GM12891 (cell line): ENCODE measurements at regions not wholly inside any gene's neighbourhood (a gene's known extent, or its start where the extent isn't known, plus 50 kb on each side); places are given as distances from the start of the nearest gene placed in this dataset.

Source experiments
- PAX5 ChIP-seq: IDR thresholded peaks from 2 replicates; pipeline ENCODE4 v1.6.1; 2011; ENCODE audit warnings: low read length, moderate library complexity, mild to moderate bottlenecking; ENCODE audit not compliant: insufficient read depth, severe bottlenecking
- POLR2A ChIP-seq: IDR thresholded peaks from 2 replicates; pipeline ENCODE4 v1.6.1; 2011; ENCODE audit warnings: low read depth, low read length, control low read depth
- POLR2AphosphoS5 ChIP-seq: IDR thresholded peaks from 2 replicates; pipeline ENCODE4 v1.6.1; 2011; ENCODE audit warnings: low read depth, low read length, control low read depth
- POU2F2 ChIP-seq: IDR thresholded peaks from 2 replicates; pipeline ENCODE4 v1.6.1; 2011; ENCODE audit warnings: low read depth, mild to moderate bottlenecking, control low read depth, low read length, moderate library complexity
- SPI1 ChIP-seq: IDR thresholded peaks from 2 replicates; pipeline ENCODE4 v1.6.1; 2011; ENCODE audit warnings: low read depth, low read length, control low read depth
- TAF1 ChIP-seq: IDR thresholded peaks from 2 replicates; pipeline ENCODE4 v1.6.1; 2011; ENCODE audit warnings: low read depth, low read length, control low read depth

GRCh38 chr22:44548981-44549380 lies 50.9 kb upstream of the RTL6 start:
- TF ChIP-seq POLR2AphosphoS5 = no peak
- TF ChIP-seq POLR2A = no peak
- TF ChIP-seq TAF1 = no peak
- no peak for TF ChIP-seq PAX5
- no peak for TF ChIP-seq POU2F2
- TF ChIP-seq SPI1 = no peak
